ENCODE measurements at regions not wholly inside any gene's neighbourhood (a gene's known extent, or its start where the extent isn't known, plus 50 kb on each side); places are given as distances from the start of the nearest gene placed in this dataset.

GRCh38 chr3:6522191-6522590, 338.7 kb upstream of the GRM7 start:
- no peak for TF ChIP-seq EP300 (IDR thresholded peaks at IDR 0.05)
- no peak for TF ChIP-seq HOXB5 (CRISPR knock-in tag; IDR thresholded peaks at IDR 0.05)
- no peak for TF ChIP-seq JUN (IDR thresholded peaks at IDR 0.05)
- no peak for TF ChIP-seq MAZ (IDR thresholded peaks at IDR 0.05; ENCODE audit: borderline replicate concordance, low read depth, low read length)
- no peak for TF ChIP-seq CTCF (IDR thresholded peaks at IDR 0.05)
- no peak for TF ChIP-seq RNF2 (IDR thresholded peaks at IDR 0.05; ENCODE audit: borderline replicate concordance, low read depth)
- no peak for TF ChIP-seq CBX2 (IDR thresholded peaks at IDR 0.05; ENCODE audit: borderline replicate concordance, low read depth)
- no peak for TF ChIP-seq SREBF2 (IDR thresholded peaks at IDR 0.05)
- TF ChIP-seq REST (IDR thresholded peaks at IDR 0.05): no peak
- no peak for TF ChIP-seq NPAS2 (CRISPR knock-in tag; IDR thresholded peaks at IDR 0.05; ENCODE audit: borderline replicate concordance)
- no peak for TF ChIP-seq POLR2A (IDR thresholded peaks at IDR 0.05; ENCODE audit: low read length)
- TF ChIP-seq BCL3 (IDR thresholded peaks at IDR 0.05): no peak

Data from A549 (cell line).